GM12872 (cell line): ENCODE measurements at regions not wholly inside any gene's neighbourhood (a gene's known extent, or its start where the extent isn't known, plus 50 kb on each side); places are given as distances from the start of the nearest gene placed in this dataset.

ENCODE experiments used
- CTCF ChIP-seq: IDR thresholded peaks from 3 replicates; pipeline ENCODE4 v1.5.1; 2011; ENCODE audit warnings: low read depth, mild to moderate bottlenecking, low read length, moderate library complexity; ENCODE audit not compliant: insufficient read depth

- TF ChIP-seq CTCF, result no peak
Observed at GRCh38 chr2:37560863-37561614, 110.4 kb downstream of the CDC42EP3 start.

- TF ChIP-seq CTCF, result no peak
Observed at GRCh38 chr2:37561615-37562569, 109.5 kb downstream of the CDC42EP3 start.

- no peak for TF ChIP-seq CTCF
Observed at GRCh38 chr2:37563375-37564015, 107.9 kb downstream of the CDC42EP3 start.

- no peak for TF ChIP-seq CTCF
Observed at GRCh38 chr2:37564356-37564755, 107.1 kb downstream of the CDC42EP3 start.

GRCh38 chr2:37566517-37566981 is 104.9 kb downstream of the CDC42EP3 start:
- TF ChIP-seq CTCF, result no peak

- TF ChIP-seq CTCF, result no peak
Observed at GRCh38 chr2:37568565-37568964, 102.9 kb downstream of the CDC42EP3 start.
